ENCODE measurements at regions not wholly inside any gene's neighbourhood (a gene's known extent, or its start where the extent isn't known, plus 50 kb on each side); places are given as distances from the start of the nearest gene placed in this dataset.
A peak's percentile ranks its signal among the peaks of the same experiment; 100 is the strongest.

- TF ChIP-seq POLR2A (IDR thresholded peaks at IDR 0.05) (no peak), CTCF (IDR thresholded peaks at IDR 0.05 in 4 of 5, conservative IDR thresholded peaks at IDR 0.05 in 1 of 5) (no peak)
- H3K4me3 ChIP-seq = peak overlapping the region in 1 of 4 donors; percentile 1
- peak overlapping the region; percentile 64 to 83 (median 76) for H3K27ac ChIP-seq
- no peaks in the 10 kb centered on the region for H3K27me3 ChIP-seq
- ATAC-seq (peak; percentile 40 to 43), DNase-seq (peak; percentile 47 to 51)
- H3K36me3 ChIP-seq = no peaks in the 10 kb centered on the region
- in situ Hi-C loops (cut with MboI; ENCODE audit: low sequenced_read_pairs in 4 of 4) = loop anchor here in 2 of 4 donors (10.0 kb wide), 1 partner anchor 112 kb away; no protein-coding TSS in a partner anchor
- peaks cover 44% of the 10 kb centered on the region in 2 donors for H3K4me1 ChIP-seq
- no peaks in the 10 kb centered on the region for H3K9me3 ChIP-seq
- intact Hi-C loops (cut with DNase I; ENCODE audit: low total_unique reads) = loop anchor here (5.0 to 10.0 kb wide), 4 partner anchors 135 to 548 kb away; no protein-coding TSS in a partner anchor
These were observed 473.6 kb upstream of the CBLB start for GRCh38 chr3:106342386-106342785.

GRCh38 chr3:106343811-106344210 lies 475.0 kb upstream of the CBLB start:
- H3K9me3 ChIP-seq = no peaks in the 10 kb centered on the region
- intact Hi-C loops (cut with DNase I; ENCODE audit: low total_unique reads) = loop anchor here (5.0 to 10.0 kb wide), 4 partner anchors 137 to 549 kb away; no protein-coding TSS in a partner anchor
- H3K36me3 ChIP-seq = no peaks in the 10 kb centered on the region
- H3K27me3 ChIP-seq = no peaks in the 10 kb centered on the region
- DNase-seq = no peak
- no peak for TF ChIP-seq CTCF (IDR thresholded peaks at IDR 0.05 in 4 of 5, conservative IDR thresholded peaks at IDR 0.05 in 1 of 5)
- TF ChIP-seq POLR2A (IDR thresholded peaks at IDR 0.05) = no peak
- H3K4me1 ChIP-seq = peaks cover 56 to 58% of the 10 kb centered on the region in 2 donors
- H3K27ac ChIP-seq = peak overlapping the region; percentile 64 to 83 (median 76)
- in situ Hi-C loops (cut with MboI; ENCODE audit: low sequenced_read_pairs in 4 of 4) = loop anchor here in 2 of 4 donors (10.0 kb wide), 1 partner anchor 111 kb away; no protein-coding TSS in a partner anchor
- ATAC-seq = no peak
- no peak overlapping the region for H3K4me3 ChIP-seq

GRCh38 chr3:106345353-106346027 lies 476.7 kb upstream of the CBLB start:
- H3K27me3 ChIP-seq = no peaks in the 10 kb centered on the region
- in situ Hi-C loops (cut with MboI; ENCODE audit: low sequenced_read_pairs in 4 of 4) = loop anchor here in 2 of 4 donors (10.0 kb wide), 1 partner anchor 109 kb away; no protein-coding TSS in a partner anchor
- no peak for TF ChIP-seq CTCF (IDR thresholded peaks at IDR 0.05 in 4 of 5, conservative IDR thresholded peaks at IDR 0.05 in 1 of 5)
- TF ChIP-seq POLR2A (IDR thresholded peaks at IDR 0.05) = no peak
- ATAC-seq (peak; percentile 84 to 91), DNase-seq (peak; percentile 58 to 68)
- intact Hi-C loops (cut with DNase I; ENCODE audit: low total_unique reads) = loop anchor here (2.0 to 10.0 kb wide), 6 partner anchors 112 to 1787 kb away; partner anchors contain the start of gene CBLB
- peaks cover 64 to 68% of the 10 kb centered on the region in 2 donors for H3K4me1 ChIP-seq
- no peaks in the 10 kb centered on the region for H3K9me3 ChIP-seq
- H3K4me3 ChIP-seq = peak overlapping the region in 1 of 4 donors; percentile 10
- H3K27ac ChIP-seq = peak overlapping the region; percentile 74 to 83 (median 78)
- no peaks in the 10 kb centered on the region for H3K36me3 ChIP-seq

GRCh38 chr3:106347350-106347749 lies 478.5 kb upstream of the CBLB start:
- intact Hi-C loops (cut with DNase I; ENCODE audit: low total_unique reads) = loop anchor here (2.0 to 10.0 kb wide), 6 partner anchors 110 to 1785 kb away; partner anchors contain the start of gene CBLB
- Histone ChIP-seq H3K27me3 (no peaks in the 10 kb centered on the region), H3K4me3 (peak overlapping the region in 2 of 4 donors; percentile 11 to 18), H3K36me3 (no peaks in the 10 kb centered on the region), H3K4me1 (peaks cover 50 to 58% of the 10 kb centered on the region in 2 donors), H3K27ac (peak overlapping the region; percentile 74 to 83 (median 78)), H3K9me3 (no peaks in the 10 kb centered on the region)
- DNase-seq (no peak), ATAC-seq (no peak)
- TF ChIP-seq CTCF (IDR thresholded peaks at IDR 0.05 in 4 of 5, conservative IDR thresholded peaks at IDR 0.05 in 1 of 5) = no peak
- in situ Hi-C loops (cut with MboI; ENCODE audit: low sequenced_read_pairs in 4 of 4) = loop anchor here in 2 of 4 donors (10.0 kb wide), 1 partner anchor 107 kb away; no protein-coding TSS in a partner anchor
